RWPE1 (cell line): ENCODE measurements at regions not wholly inside any gene's neighbourhood (a gene's known extent, or its start where the extent isn't known, plus 50 kb on each side); places are given as distances from the start of the nearest gene placed in this dataset.

Source experiments
- CTCF ChIA-PET: fragments of 350-600 bp; sonication (Branson Sonifier 250); formaldehyde crosslinking; extraction: SDS; loops from one replicate; lab custom pipeline; 2021; lab: Yijun Ruan, JAX
- POLR2A ChIA-PET: fragments of 400-600 bp; formaldehyde crosslinking; extraction: SDS; loops from one replicate; lab custom pipeline; 2020; ENCODE audit warnings: antibody characterized with exemption; ENCODE audit not compliant: low non-redundant PET; lab: Yijun Ruan, JAX
- DNase-seq: peaks from one replicate; pipeline ENCODE4 v3.0.0; 2012; ENCODE audit warnings: low spot score
- H3K27ac ChIP-seq: fragments of 450-650 bp; 2 replicates; pipeline ENCODE4 v1.5.1; 2017
- TF ChIP-seq, protein P1 (sequence below): fragments of 450-650 bp; conservative IDR thresholded peaks from 2 replicates; pipeline ENCODE4 v1.5.1; 2017; ENCODE audit warnings: low read depth, mild to moderate bottlenecking

DNA sequence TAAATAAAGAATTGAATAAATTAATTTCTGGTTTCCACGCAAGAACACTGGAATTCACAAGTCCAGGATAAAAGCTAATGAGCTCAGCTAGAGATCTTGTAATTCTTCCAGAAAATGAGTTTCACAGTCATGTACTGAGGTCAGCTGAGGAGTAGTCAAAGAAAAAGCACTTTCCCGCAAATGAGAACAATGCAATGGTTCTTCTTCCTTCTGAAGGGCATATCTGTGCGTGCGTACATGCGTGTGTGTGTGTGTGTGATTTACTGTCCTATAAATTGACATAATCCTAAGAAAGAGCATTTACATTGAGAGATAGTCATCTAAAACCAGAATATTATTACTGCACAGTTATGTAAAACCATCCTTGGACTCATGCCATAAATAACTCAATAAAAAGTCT is 968.9 kb upstream of the EYS start:
- POLR2A ChIA-PET: no interaction called here
- CTCF ChIA-PET: interaction anchor here (0.7 kb wide), 1 partner anchor 1191 kb away, joined by 3 read pairs; no protein-coding TSS in a partner anchor
- no peak for DNase-seq
- no peak overlapping the region for H3K27ac ChIP-seq
- TF ChIP-seq, protein P1, sequence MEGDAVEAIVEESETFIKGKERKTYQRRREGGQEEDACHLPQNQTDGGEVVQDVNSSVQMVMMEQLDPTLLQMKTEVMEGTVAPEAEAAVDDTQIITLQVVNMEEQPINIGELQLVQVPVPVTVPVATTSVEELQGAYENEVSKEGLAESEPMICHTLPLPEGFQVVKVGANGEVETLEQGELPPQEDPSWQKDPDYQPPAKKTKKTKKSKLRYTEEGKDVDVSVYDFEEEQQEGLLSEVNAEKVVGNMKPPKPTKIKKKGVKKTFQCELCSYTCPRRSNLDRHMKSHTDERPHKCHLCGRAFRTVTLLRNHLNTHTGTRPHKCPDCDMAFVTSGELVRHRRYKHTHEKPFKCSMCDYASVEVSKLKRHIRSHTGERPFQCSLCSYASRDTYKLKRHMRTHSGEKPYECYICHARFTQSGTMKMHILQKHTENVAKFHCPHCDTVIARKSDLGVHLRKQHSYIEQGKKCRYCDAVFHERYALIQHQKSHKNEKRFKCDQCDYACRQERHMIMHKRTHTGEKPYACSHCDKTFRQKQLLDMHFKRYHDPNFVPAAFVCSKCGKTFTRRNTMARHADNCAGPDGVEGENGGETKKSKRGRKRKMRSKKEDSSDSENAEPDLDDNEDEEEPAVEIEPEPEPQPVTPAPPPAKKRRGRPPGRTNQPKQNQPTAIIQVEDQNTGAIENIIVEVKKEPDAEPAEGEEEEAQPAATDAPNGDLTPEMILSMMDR: no peak

DNA sequence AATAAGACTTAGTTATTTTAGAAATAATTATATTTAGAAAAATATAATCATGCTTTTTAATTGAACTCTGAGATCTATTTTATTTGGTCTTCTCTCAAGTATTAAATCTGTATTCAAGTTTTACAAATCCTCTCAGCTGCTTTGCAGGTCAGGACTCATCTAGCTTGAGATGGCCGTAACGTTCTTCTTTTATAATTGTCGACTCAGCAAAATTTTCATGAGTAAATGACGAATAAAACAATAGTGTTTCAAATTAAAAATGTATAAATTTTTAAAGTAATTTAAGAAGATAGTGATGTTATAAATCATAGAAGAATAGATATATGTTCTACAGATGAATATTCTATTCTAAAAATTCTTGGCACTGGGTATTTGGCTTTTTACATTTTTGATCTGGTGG is 957.1 kb upstream of the EYS start:
- POLR2A ChIA-PET: no interaction called here
- TF ChIP-seq, protein P1: no peak
- no peak for DNase-seq
- no peak overlapping the region for H3K27ac ChIP-seq
- CTCF ChIA-PET: no interaction called here

DNA sequence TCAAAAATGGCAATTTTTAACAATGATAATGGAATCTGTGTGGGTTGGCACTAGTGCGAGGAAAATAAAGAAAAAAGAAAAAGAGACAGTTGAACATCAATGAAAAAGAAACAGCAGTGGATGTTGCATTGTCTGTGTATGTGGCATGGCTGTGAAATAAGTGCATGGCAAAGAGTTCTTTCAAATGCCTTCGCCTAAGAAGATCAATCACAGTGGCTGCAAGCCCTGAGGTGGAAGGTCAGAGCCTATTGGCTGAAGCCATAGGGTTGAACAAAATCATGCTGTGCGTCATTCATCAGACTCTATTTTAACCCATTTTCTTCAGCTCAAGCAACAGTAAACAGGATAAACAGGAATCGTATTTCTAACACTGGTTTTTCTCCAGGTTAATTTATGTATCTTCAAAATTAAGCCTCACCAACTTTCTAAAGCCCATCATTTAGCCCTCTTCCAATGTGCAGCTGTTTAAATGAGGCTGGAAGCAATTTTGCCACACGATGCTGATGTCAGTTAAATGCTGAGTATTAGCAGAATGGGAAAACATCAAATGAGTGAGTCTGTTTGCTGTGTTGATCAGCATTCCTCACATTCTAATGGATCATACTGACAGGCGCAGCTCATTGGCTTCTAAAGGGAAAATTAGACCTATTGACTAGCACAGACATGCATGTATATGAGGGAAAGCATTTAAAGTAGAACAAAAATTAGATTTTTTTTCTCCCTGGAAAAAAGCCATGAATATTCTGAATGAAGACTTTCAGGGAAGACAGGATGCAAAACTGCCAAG is 955.9 kb upstream of the EYS start:
- POLR2A ChIA-PET: no interaction called here
- CTCF ChIA-PET: interaction anchor here (0.6 to 0.7 kb wide), 3 partner anchors 21 to 738 kb away, joined by 3 read pairs; no protein-coding TSS in a partner anchor
- TF ChIP-seq, protein P1: no peak
- no peak for DNase-seq
- H3K27ac ChIP-seq: no peak overlapping the region

DNA sequence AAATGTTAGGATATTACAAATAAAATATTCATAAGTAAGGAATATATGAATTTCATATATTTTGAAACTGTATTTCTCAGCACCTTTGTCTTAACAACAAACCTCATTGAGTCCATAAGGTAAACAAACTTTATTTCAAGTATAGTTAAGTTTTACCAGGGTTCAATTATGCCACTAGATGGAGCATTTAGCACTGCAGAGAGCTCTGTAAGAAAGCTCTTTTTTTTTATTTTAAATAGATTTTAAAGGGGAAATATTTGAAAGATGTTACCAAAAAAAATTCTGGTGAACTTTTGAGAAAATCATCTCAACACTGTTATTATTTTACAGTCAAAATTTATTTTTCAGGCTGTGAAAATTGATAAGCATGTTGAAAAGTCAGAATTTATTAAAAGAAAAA is 955.2 kb upstream of the EYS start:
- no peak overlapping the region for H3K27ac ChIP-seq
- TF ChIP-seq, protein P1: 0 out of 2 replicates have a peak, but pooled peaks have one; percentile 18
- DNase-seq: peak; percentile 25
- ChIA-PET CTCF (interaction anchor here (0.6 to 0.8 kb wide), 4 partner anchors 16 to 378 kb away, joined by 3 to 5 read pairs (median 3); no protein-coding TSS in a partner anchor), POLR2A (no interaction called here)

DNA sequence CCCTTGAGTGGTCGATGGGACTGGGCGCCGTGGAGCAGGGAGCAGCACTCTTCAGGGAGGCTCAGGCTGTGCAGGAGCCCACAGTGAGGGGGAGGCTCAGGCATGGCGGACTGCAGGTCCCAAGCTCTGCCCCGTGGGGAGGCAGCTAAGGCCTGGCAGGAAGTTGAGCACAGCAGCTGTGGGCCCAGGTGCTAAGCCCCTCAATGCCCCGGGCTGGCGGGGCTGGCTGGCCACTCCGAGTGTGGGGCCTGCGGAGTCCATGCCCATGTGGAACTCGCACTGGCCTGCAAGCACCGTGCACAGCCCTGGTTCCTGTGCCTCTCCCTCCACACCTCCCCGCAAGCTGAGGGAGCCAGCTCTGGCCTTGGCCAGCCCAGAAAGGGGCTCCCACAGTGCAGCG is 948.4 kb upstream of the EYS start:
- ChIA-PET POLR2A (no interaction called here), CTCF (no interaction called here)
- TF ChIP-seq, protein P1: no peak
- no peak for DNase-seq
- no peak overlapping the region for H3K27ac ChIP-seq

DNA sequence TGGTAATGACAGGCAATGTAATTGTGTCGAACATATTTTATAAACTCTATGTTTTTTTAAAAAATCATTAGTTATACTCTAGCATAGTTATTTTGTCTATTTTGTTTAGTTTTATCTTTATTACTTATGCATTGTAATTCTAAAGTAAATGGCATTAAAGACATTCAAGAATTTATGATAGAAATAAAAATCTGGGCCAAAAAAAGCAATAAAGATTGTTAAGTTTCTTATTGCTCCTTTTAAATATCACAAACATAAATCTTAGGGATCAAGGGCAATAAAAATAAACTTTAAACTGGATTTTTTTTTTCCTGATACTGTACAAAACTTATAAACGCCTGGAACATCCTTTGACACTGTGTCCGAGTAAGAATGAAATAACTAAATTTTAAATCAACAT is 931.5 kb upstream of the EYS start:
- CTCF ChIA-PET: no interaction called here
- TF ChIP-seq, protein P1: no peak
- no peak overlapping the region for H3K27ac ChIP-seq
- DNase-seq: no peak
- POLR2A ChIA-PET: no interaction called here
